Vagina (tissue), 2 donors: ENCODE measurements at regions not wholly inside any gene's neighbourhood (a gene's known extent, or its start where the extent isn't known, plus 50 kb on each side); places are given as distances from the start of the nearest gene placed in this dataset.

ENCODE experiments used
- CTCF ChIP-seq, 3 experiments: fragments of 450-650 bp in 2 of 3; fragments of 200-600 bp in 1 of 3; sonication (generic) in 1 of 3; IDR thresholded peaks; one replicate each; pipeline ENCODE4 v1.5.1; 2017 to 2019; ENCODE audit warnings: antibody characterized with exemption in 3 of 3, mild to moderate bottlenecking in 2 of 3, moderate library complexity in 2 of 3
- POLR2AphosphoS5 ChIP-seq, 2 donors: sonication (generic); formaldehyde crosslinking; IDR thresholded peaks; one replicate each; pipeline ENCODE4 v1.9.0; 2017; ENCODE audit warnings: antibody characterized with exemption in 2 of 2, mild to moderate bottlenecking in 2 of 2, low read depth in 1 of 2; ENCODE audit not compliant: insufficient read depth in 1 of 2

GRCh38 chr1:80594013-80594412, 1206.7 kb upstream of the ADGRL2 start:
- TF ChIP-seq CTCF (IDR thresholded peaks at IDR 0.05) (no peak), POLR2AphosphoS5 (IDR thresholded peaks at IDR 0.05; ENCODE audit: insufficient read depth in 1 of 2, low read depth in 1 of 2) (no peak)
